ENCODE measurements at regions not wholly inside any gene's neighbourhood (a gene's known extent, or its start where the extent isn't known, plus 50 kb on each side); places are given as distances from the start of the nearest gene placed in this dataset.

DNA sequence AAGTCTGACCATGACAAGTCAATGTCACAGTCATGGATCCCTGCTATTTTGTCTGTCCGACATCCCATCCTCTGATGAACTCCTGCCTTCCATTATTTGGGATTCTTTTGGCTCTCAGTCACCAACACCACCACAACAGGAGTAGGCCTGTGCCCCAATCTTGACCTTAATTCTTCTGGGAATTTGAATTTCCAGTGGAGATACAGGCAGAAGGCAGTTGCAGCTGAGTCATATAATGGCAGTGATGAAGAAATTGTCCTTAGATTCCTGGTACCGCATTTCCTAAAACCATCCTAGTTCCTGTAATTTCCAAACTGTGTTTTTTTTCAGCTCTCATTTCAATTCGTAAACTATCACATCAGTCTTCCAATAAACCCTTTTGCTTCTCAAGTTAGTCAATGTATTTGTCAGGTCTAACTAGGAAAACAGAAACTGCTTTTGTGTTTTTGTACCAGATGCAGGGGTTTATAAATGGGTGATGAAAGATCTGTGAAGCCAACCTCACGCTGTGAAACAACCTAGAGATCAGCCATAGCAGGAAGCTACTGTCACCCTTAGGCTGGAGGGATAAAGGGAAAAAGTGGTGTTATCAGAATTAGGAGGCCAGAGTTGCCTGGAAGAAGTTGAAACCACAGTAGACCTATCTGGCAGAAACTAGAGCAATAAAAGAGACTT is 126.3 kb upstream of the TMEM108 start:
- TF ChIP-seq FOXA1 (IDR thresholded peaks at IDR 0.05) = no peak
- no peak for TF ChIP-seq SP1 (IDR thresholded peaks at IDR 0.05)
- TF ChIP-seq FOXM1 (IDR thresholded peaks at IDR 0.05; ENCODE audit: borderline replicate concordance) = no peak
- TF ChIP-seq, protein P1, sequence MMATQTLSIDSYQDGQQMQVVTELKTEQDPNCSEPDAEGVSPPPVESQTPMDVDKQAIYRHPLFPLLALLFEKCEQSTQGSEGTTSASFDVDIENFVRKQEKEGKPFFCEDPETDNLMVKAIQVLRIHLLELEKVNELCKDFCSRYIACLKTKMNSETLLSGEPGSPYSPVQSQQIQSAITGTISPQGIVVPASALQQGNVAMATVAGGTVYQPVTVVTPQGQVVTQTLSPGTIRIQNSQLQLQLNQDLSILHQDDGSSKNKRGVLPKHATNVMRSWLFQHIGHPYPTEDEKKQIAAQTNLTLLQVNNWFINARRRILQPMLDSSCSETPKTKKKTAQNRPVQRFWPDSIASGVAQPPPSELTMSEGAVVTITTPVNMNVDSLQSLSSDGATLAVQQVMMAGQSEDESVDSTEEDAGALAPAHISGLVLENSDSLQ (IDR thresholded peaks at IDR 0.05) = no peak
- TF ChIP-seq HDGF (IDR thresholded peaks at IDR 0.05; ENCODE audit: borderline replicate concordance) = no peak
- TF ChIP-seq SUZ12 (IDR thresholded peaks at IDR 0.05) = no peak
- TF ChIP-seq LEF1 (IDR thresholded peaks at IDR 0.05; ENCODE audit: borderline replicate concordance) = no peak
